ENCODE measurements at regions not wholly inside any gene's neighbourhood (a gene's known extent, or its start where the extent isn't known, plus 50 kb on each side); places are given as distances from the start of the nearest gene placed in this dataset.

DNA sequence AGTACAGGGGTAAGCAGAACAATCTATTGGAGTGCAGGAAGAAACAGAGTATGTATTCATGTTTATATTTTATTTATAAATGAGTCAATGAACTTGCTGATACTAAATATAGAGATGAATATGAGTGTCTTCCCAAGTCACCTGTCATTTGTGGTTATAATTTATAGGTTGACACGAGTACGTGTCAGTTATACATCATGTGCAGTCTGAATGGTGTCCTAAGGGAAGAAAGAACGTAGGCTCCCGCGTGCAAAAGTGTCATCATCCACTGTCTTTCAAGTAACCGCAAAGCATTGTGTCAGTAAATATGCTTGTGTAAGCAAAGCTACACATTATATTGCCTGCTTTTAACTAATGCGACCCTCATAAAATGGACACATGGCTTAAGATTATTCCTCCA is 786.1 kb downstream of the KCNJ2 start:
- no peaks in the 10 kb centered on the region for H3K36me3 Mint-ChIP-seq (ENCODE audit: insufficient read depth, unreplicated experiment)
- no peaks in the 10 kb centered on the region for H3K4me1 Mint-ChIP-seq (ENCODE audit: insufficient read depth, unreplicated experiment)
- H3K27ac Mint-ChIP-seq (ENCODE audit: low read depth, unreplicated experiment) = no peak overlapping the region
- intact Hi-C loops (cut with micrococcal nuclease) = no loop called here
- no TSS peak for BruUV-seq (replicated peaks)
- POLR2A ChIA-PET = interaction anchor here (0.7 to 1.1 kb wide), 2 partner anchors 10 to 249 kb away, joined by 3 to 4 read pairs; no protein-coding TSS in a partner anchor
- no peaks in the 10 kb centered on the region for H3K9me3 Mint-ChIP-seq (ENCODE audit: unreplicated experiment)
- no peaks in the 10 kb centered on the region for H3K27me3 Mint-ChIP-seq (ENCODE audit: insufficient read depth, unreplicated experiment)
- H3K4me3 Mint-ChIP-seq (ENCODE audit: unreplicated experiment) = no peak overlapping the region
- CTCF ChIA-PET = no interaction called here
- DNase-seq (ENCODE audit: unreplicated experiment) = no peak
- TF ChIP-seq, protein P1, sequence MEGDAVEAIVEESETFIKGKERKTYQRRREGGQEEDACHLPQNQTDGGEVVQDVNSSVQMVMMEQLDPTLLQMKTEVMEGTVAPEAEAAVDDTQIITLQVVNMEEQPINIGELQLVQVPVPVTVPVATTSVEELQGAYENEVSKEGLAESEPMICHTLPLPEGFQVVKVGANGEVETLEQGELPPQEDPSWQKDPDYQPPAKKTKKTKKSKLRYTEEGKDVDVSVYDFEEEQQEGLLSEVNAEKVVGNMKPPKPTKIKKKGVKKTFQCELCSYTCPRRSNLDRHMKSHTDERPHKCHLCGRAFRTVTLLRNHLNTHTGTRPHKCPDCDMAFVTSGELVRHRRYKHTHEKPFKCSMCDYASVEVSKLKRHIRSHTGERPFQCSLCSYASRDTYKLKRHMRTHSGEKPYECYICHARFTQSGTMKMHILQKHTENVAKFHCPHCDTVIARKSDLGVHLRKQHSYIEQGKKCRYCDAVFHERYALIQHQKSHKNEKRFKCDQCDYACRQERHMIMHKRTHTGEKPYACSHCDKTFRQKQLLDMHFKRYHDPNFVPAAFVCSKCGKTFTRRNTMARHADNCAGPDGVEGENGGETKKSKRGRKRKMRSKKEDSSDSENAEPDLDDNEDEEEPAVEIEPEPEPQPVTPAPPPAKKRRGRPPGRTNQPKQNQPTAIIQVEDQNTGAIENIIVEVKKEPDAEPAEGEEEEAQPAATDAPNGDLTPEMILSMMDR (IDR thresholded peaks at IDR 0.05; ENCODE audit: unreplicated experiment) = no peak

DNA sequence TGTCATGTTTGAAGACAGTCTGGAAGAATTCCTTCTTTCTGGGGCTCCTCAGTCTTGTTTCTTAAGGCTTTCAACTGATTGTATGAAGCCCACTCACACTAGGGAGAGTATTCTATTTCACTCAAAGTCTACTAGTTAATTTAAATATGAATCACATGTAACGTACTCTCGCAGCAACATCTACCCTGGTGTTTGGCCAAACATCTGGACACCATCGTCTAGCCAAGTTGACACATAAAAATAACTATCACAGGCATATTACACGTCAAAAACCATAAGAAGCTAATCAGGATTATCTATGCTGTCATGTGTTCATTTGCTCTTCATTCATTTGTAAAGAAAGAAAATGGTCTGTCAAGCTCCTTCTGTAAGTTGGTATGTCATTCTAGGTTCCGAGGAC is 787.4 kb downstream of the KCNJ2 start:
- Mint-ChIP-seq H3K9me3 (ENCODE audit: unreplicated experiment) (no peaks in the 10 kb centered on the region), H3K27me3 (ENCODE audit: insufficient read depth, unreplicated experiment) (no peaks in the 10 kb centered on the region), H3K4me3 (ENCODE audit: unreplicated experiment) (no peak overlapping the region), H3K27ac (ENCODE audit: low read depth, unreplicated experiment) (no peak overlapping the region), H3K36me3 (ENCODE audit: insufficient read depth, unreplicated experiment) (no peaks in the 10 kb centered on the region), H3K4me1 (ENCODE audit: insufficient read depth, unreplicated experiment) (no peaks in the 10 kb centered on the region)
- POLR2A ChIA-PET = no interaction called here
- intact Hi-C loops (cut with micrococcal nuclease) = no loop called here
- CTCF ChIA-PET = no interaction called here
- no TSS peak for BruUV-seq (replicated peaks)
- TF ChIP-seq, protein P1 (IDR thresholded peaks at IDR 0.05; ENCODE audit: unreplicated experiment) = no peak
- no peak for DNase-seq (ENCODE audit: unreplicated experiment)

DNA sequence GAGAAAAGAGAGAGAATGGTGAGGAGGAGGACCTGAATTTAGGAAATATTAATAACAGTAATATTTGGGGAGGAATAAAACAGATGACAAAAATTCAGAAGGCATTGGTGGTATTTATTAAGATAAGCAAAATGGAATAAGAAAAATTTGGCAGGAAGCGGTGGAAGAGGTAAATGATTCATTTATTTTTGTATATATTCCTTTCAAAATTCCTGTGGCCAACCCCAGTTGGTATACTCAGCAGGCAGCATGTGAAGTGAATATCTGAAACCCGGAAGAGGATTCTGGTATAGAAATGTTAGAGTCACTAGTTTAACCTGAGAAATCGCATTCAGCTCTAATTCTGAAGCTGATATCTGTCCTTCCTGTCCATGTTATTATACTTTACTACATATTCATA is 792.0 kb downstream of the KCNJ2 start:
- ChIA-PET POLR2A (interaction anchor here (0.6 kb wide), 1 partner anchor 108 kb away, joined by 3 read pairs; no protein-coding TSS in a partner anchor), CTCF (no interaction called here)
- Mint-ChIP-seq H3K4me3 (ENCODE audit: unreplicated experiment) (no peak overlapping the region), H3K27me3 (ENCODE audit: insufficient read depth, unreplicated experiment) (no peaks in the 10 kb centered on the region), H3K4me1 (ENCODE audit: insufficient read depth, unreplicated experiment) (no peaks in the 10 kb centered on the region), H3K36me3 (ENCODE audit: insufficient read depth, unreplicated experiment) (no peaks in the 10 kb centered on the region), H3K9me3 (ENCODE audit: unreplicated experiment) (no peaks in the 10 kb centered on the region), H3K27ac (ENCODE audit: low read depth, unreplicated experiment) (no peak overlapping the region)
- no peak for DNase-seq (ENCODE audit: unreplicated experiment)
- intact Hi-C loops (cut with micrococcal nuclease) = no loop called here
- TF ChIP-seq, protein P1 (IDR thresholded peaks at IDR 0.05; ENCODE audit: unreplicated experiment) = no peak
- no TSS peak for BruUV-seq (replicated peaks)

DNA sequence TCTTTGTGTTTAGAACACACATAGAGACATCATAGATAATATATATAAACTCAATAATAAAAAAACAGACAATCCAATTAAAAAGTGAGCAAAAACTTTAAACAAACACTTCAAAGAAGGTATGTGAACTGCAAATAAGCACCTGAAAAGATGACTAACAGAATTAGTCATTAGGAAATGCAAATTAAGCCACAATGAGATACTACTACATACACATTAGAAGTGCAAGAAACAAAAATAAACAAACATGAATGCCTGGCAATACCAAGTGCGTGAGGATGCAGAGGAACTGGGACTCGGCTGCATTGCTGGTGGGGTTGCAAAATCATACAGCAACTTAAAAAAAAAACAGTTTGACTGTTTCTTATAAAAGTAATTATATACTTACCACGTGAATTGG is 799.0 kb downstream of the KCNJ2 start:
- TF ChIP-seq, protein P1 (IDR thresholded peaks at IDR 0.05; ENCODE audit: unreplicated experiment) = no peak
- no TSS peak for BruUV-seq (replicated peaks)

More for the DNA sequence above, 799.0 kb downstream of the KCNJ2 start:
- H3K4me1 Mint-ChIP-seq (ENCODE audit: insufficient read depth, unreplicated experiment) = no peaks in the 10 kb centered on the region
- no peaks in the 10 kb centered on the region for H3K36me3 Mint-ChIP-seq (ENCODE audit: insufficient read depth, unreplicated experiment)
- no peak overlapping the region for H3K27ac Mint-ChIP-seq (ENCODE audit: low read depth, unreplicated experiment)
- peaks cover 7% of the 10 kb centered on the region for H3K9me3 Mint-ChIP-seq (ENCODE audit: unreplicated experiment)
- DNase-seq (ENCODE audit: unreplicated experiment) = peak; percentile 52
- H3K4me3 Mint-ChIP-seq (ENCODE audit: unreplicated experiment) = no peak overlapping the region
- ChIA-PET POLR2A (no interaction called here), CTCF (no interaction called here)
- no peaks in the 10 kb centered on the region for H3K27me3 Mint-ChIP-seq (ENCODE audit: insufficient read depth, unreplicated experiment)
- intact Hi-C loops (cut with micrococcal nuclease) = no loop called here

All from MCF 10A (cell line).